H9 (cell line): ENCODE measurements at regions not wholly inside any gene's neighbourhood (a gene's known extent, or its start where the extent isn't known, plus 50 kb on each side); places are given as distances from the start of the nearest gene placed in this dataset.

Experiments
- DNase-seq: peaks from one replicate; pipeline ENCODE4 v3.0.0-alpha.2; 2017
- H2AFZ ChIP-seq: one replicate; pipeline ENCODE4 v1.6.1; 2013; ENCODE audit warnings: mild to moderate bottlenecking, low read length, control low read depth, moderate library complexity
- H2AK5ac ChIP-seq: 2 replicates; pipeline ENCODE4 v1.6.1; 2013; ENCODE audit warnings: low read length, control low read depth, mixed read lengths; ENCODE audit not compliant: insufficient read length
- H2BK120ac ChIP-seq: one replicate; pipeline ENCODE4 v1.6.1; 2013; ENCODE audit warnings: low read depth, mild to moderate bottlenecking, low read length, control low read depth, inconsistent platforms; ENCODE audit not compliant: poor library complexity, severe bottlenecking
- H2BK12ac ChIP-seq: 2 replicates; pipeline ENCODE4 v1.6.1; 2013; ENCODE audit warnings: low read length, control low read depth, mixed read lengths, low read depth; ENCODE audit not compliant: insufficient read length
- H2BK15ac ChIP-seq: 2 replicates; pipeline ENCODE4 v1.6.1; 2013; ENCODE audit warnings: low read depth, low read length, control low read depth
- H2BK20ac ChIP-seq: one replicate; pipeline ENCODE4 v1.6.1; 2013; ENCODE audit warnings: low read depth, mild to moderate bottlenecking, low read length, control low read depth, inconsistent platforms; ENCODE audit not compliant: poor library complexity, severe bottlenecking
- H2BK5ac ChIP-seq: 2 replicates; pipeline ENCODE4 v1.6.1; 2013; ENCODE audit warnings: low read length, control low read depth, mixed read lengths; ENCODE audit not compliant: insufficient read length
- H3K14ac ChIP-seq: 2 replicates; pipeline ENCODE4 v1.6.1; 2013; ENCODE audit warnings: low read length, control low read depth; ENCODE audit not compliant: insufficient read depth
- H3K18ac ChIP-seq: 2 replicates; pipeline ENCODE4 v1.6.1; 2013; ENCODE audit warnings: low read depth, mild to moderate bottlenecking, mixed read lengths, low read length, control low read depth; ENCODE audit not compliant: insufficient read length
- H3K23ac ChIP-seq: 2 replicates; pipeline ENCODE4 v1.6.1; 2013; ENCODE audit warnings: low read length, control low read depth, mixed read lengths, low read depth; ENCODE audit not compliant: insufficient read length
- H3K23me2 ChIP-seq: 2 replicates; pipeline ENCODE4 v1.6.1; 2013; ENCODE audit warnings: low read depth, mild to moderate bottlenecking, mixed read lengths, low read length, control low read depth; ENCODE audit not compliant: insufficient read length, poor library complexity, severe bottlenecking
- H3K27ac ChIP-seq: 2 replicates; pipeline ENCODE4 v1.5.1; 2013; ENCODE audit warnings: low read length, control low read depth, mixed read lengths, low read depth; ENCODE audit not compliant: insufficient read length
- H3K27me3 ChIP-seq: 2 replicates; pipeline ENCODE4 v1.6.1; 2013; ENCODE audit warnings: low read length, control low read depth, inconsistent platforms; ENCODE audit not compliant: insufficient read depth
- H3K4ac ChIP-seq: 2 replicates; pipeline ENCODE4 v1.6.1; 2013; ENCODE audit warnings: low read depth, mild to moderate bottlenecking, control low read depth, inconsistent platforms, low read length, moderate library complexity
- H3K4me1 ChIP-seq: 2 replicates; pipeline ENCODE4 v1.6.1; 2013; ENCODE audit warnings: low read length, control low read depth, inconsistent platforms; ENCODE audit not compliant: insufficient read depth
- H3K4me2 ChIP-seq: 2 replicates; pipeline ENCODE4 v1.6.1; 2013; ENCODE audit warnings: low read length, control low read depth, mixed read lengths; ENCODE audit not compliant: insufficient read length, insufficient read depth
- H3K56ac ChIP-seq: 2 replicates; pipeline ENCODE4 v1.6.1; 2013; ENCODE audit warnings: low read depth, mild to moderate bottlenecking, mixed read lengths, low read length, control low read depth; ENCODE audit not compliant: insufficient read length
- H3K79me1 ChIP-seq: 2 replicates; pipeline ENCODE4 v1.6.1; 2013; ENCODE audit warnings: low read depth, mild to moderate bottlenecking, moderate library complexity, low read length, control low read depth, inconsistent platforms; ENCODE audit not compliant: insufficient read depth, poor library complexity, severe bottlenecking
- H3K79me2 ChIP-seq: 2 replicates; pipeline ENCODE4 v1.6.1; 2013; ENCODE audit warnings: low read length, control low read depth, inconsistent platforms; ENCODE audit not compliant: insufficient read depth
- H3K9ac ChIP-seq: 2 replicates; pipeline ENCODE4 v1.6.1; 2013; ENCODE audit warnings: low read length, control low read depth, mixed read lengths; ENCODE audit not compliant: insufficient read length; ENCODE audit errors: extremely low read depth
- H3K9me3 ChIP-seq: one replicate; pipeline ENCODE4 v1.6.1; 2013; ENCODE audit warnings: low read depth, low read length, inconsistent platforms; ENCODE audit not compliant: control insufficient read depth
- H3T11ph ChIP-seq: one replicate; pipeline ENCODE4 v1.6.1; 2013; ENCODE audit warnings: mild to moderate bottlenecking, low read length, control low read depth, inconsistent platforms
- H4K20me1 ChIP-seq: one replicate; pipeline ENCODE4 v1.6.1; 2013; ENCODE audit not compliant: control insufficient read depth, insufficient read length, insufficient read depth
- H4K5ac ChIP-seq: 2 replicates; pipeline ENCODE4 v1.6.1; 2013; ENCODE audit warnings: low read depth, mild to moderate bottlenecking, mixed read lengths, low read length, control low read depth; ENCODE audit not compliant: insufficient read length
- H4K8ac ChIP-seq: replicated peaks from 2 replicates; pipeline ENCODE4 v1.6.1; 2013; ENCODE audit warnings: low read length, control low read depth, mixed read lengths, low read depth; ENCODE audit not compliant: insufficient read length
- H4K91ac ChIP-seq: 2 replicates; pipeline ENCODE4 v1.6.1; 2013; ENCODE audit warnings: low read depth, mild to moderate bottlenecking, moderate library complexity, mixed read lengths, low read length, control low read depth; ENCODE audit not compliant: insufficient read length
- H3K27ac Mint-ChIP-seq, 3 experiments: 2 replicates in 2 of 3; 3 replicates in 1 of 3; pipeline ENCODE4 v1.8.0; 2020 to 2021; ENCODE audit warnings: mixed read lengths in 3 of 3, mild to moderate bottlenecking in 1 of 3, moderate library complexity in 1 of 3
- H3K27me3 Mint-ChIP-seq: 2 replicates; pipeline ENCODE4 v1.8.0; 2021; ENCODE audit warnings: low read depth, mild to moderate bottlenecking, moderate library complexity, mixed read lengths
- H3K36me3 Mint-ChIP-seq, 3 experiments: 2 replicates in 2 of 3; 3 replicates in 1 of 3; pipeline ENCODE4 v1.8.0; 2020 to 2021; ENCODE audit warnings: low read depth in 3 of 3, mixed read lengths in 3 of 3; ENCODE audit not compliant: insufficient read depth in 1 of 3
- H3K4me1 Mint-ChIP-seq, 2 experiments: 2 replicates each; pipeline ENCODE4 v1.8.0; 2020; ENCODE audit warnings: mixed read lengths in 2 of 2
- H3K4me3 Mint-ChIP-seq, 2 experiments: 2 replicates in 1 of 2; 3 replicates in 1 of 2; pipeline ENCODE4 v1.8.0; 2020 to 2021; ENCODE audit warnings: mild to moderate bottlenecking in 2 of 2, mixed read lengths in 2 of 2, moderate library complexity in 1 of 2
- H3K9me3 Mint-ChIP-seq, 2 experiments: 2 replicates in 1 of 2; 3 replicates in 1 of 2; pipeline ENCODE4 v1.8.0; 2020; ENCODE audit warnings: mild to moderate bottlenecking in 2 of 2, mixed read lengths in 2 of 2, moderate library complexity in 1 of 2
- CTCF ChIP-seq: fragments of 200-600 bp; sonication (generic); conservative IDR thresholded peaks from 3 replicates; pipeline ENCODE4 v1.8.0; 2021; ENCODE audit warnings: antibody characterized with exemption, mild to moderate bottlenecking
- WGBS: extraction: QIAGEN DNeasy Blood & Tissue Kit; methylation state at CpG from one replicate; pipeline ENCODE4 v1.1.7; 2013; ENCODE audit warnings: missing lambda C conversion rate, low lambda C conversion rate, mixed read lengths; ENCODE audit not compliant: insufficient read length; ENCODE audit errors: extremely low coverage; 5-methylcytosine and 5-hydroxymethylcytosine counted together

- no peaks in the 10 kb centered on the region for H3K9me3 ChIP-seq
- no peak for DNase-seq
- H3K4me1 Mint-ChIP-seq: peaks cover 36 to 42% of the 10 kb centered on the region in 2 experiments
- H3K27me3 Mint-ChIP-seq: no peaks in the 10 kb centered on the region
- H3K79me1 ChIP-seq: no peaks in the 10 kb centered on the region
- H2BK20ac ChIP-seq: no peak overlapping the region
- H2BK5ac ChIP-seq: no peak overlapping the region
- no peak overlapping the region for H4K5ac ChIP-seq
- H3K14ac ChIP-seq: no peak overlapping the region
- H3K56ac ChIP-seq: no peak overlapping the region
- no peak overlapping the region for H3K27ac Mint-ChIP-seq
- H2AK5ac ChIP-seq: no peak overlapping the region
- H3K23me2 ChIP-seq: no peaks in the 10 kb centered on the region
- H3K9ac ChIP-seq: no peak overlapping the region
- no peak for TF ChIP-seq CTCF
- H2BK12ac ChIP-seq: no peak overlapping the region
- no peak overlapping the region for H3K27ac ChIP-seq
- H3K36me3 Mint-ChIP-seq: no peaks in the 10 kb centered on the region; a peak in 1 of 7 replicates
- no peak overlapping the region for H3K4ac ChIP-seq
- WGBS: no CpG with 5 or more reads among the region's 4 CpGs
- no peak overlapping the region for H2BK120ac ChIP-seq
- no peaks in the 10 kb centered on the region for H4K20me1 ChIP-seq
- no peaks in the 10 kb centered on the region for H3K79me2 ChIP-seq
- H4K91ac ChIP-seq: no peak overlapping the region
- no peak overlapping the region for H3K4me3 Mint-ChIP-seq
- no peaks in the 10 kb centered on the region for H3K9me3 Mint-ChIP-seq
- H3T11ph ChIP-seq: no peak overlapping the region
- no peak overlapping the region for H3K4me2 ChIP-seq
- no peak overlapping the region for H3K23ac ChIP-seq
- peaks cover 3% of the 10 kb centered on the region; the same call in 1 of the 2 replicates for H3K4me1 ChIP-seq
- H3K18ac ChIP-seq: no peak overlapping the region
- no peak overlapping the region for H4K8ac ChIP-seq
- H2BK15ac ChIP-seq: no peak overlapping the region
- H3K27me3 ChIP-seq: no peaks in the 10 kb centered on the region
- H2AFZ ChIP-seq: no peak overlapping the region
These were observed 278.7 kb upstream of the CITED2 start for GRCh38 chr6:139653111-139653510.
